Tibial nerve (tissue), 3 donors: ENCODE measurements at regions not wholly inside any gene's neighbourhood (a gene's known extent, or its start where the extent isn't known, plus 50 kb on each side); places are given as distances from the start of the nearest gene placed in this dataset.

Experiments used
- POLR2A ChIP-seq, 2 donors: fragments of 450-650 bp; IDR thresholded peaks; one replicate each; pipeline ENCODE4 v1.6.1; 2017; ENCODE audit warnings: antibody characterized with exemption in 2 of 2, mild to moderate bottlenecking in 2 of 2, moderate library complexity in 2 of 2
- TF ChIP-seq, protein P1 (sequence below), 5 experiments: fragments of 200-600 bp in 3 of 5; fragments of 450-650 bp in 2 of 5; sonication (generic) in 3 of 5; IDR thresholded peaks; one replicate each; pipeline ENCODE4 v1.5.1; 2016 to 2019; ENCODE audit warnings: antibody characterized with exemption in 5 of 5, mild to moderate bottlenecking in 3 of 5, moderate library complexity in 2 of 5

- TF ChIP-seq, protein P1, sequence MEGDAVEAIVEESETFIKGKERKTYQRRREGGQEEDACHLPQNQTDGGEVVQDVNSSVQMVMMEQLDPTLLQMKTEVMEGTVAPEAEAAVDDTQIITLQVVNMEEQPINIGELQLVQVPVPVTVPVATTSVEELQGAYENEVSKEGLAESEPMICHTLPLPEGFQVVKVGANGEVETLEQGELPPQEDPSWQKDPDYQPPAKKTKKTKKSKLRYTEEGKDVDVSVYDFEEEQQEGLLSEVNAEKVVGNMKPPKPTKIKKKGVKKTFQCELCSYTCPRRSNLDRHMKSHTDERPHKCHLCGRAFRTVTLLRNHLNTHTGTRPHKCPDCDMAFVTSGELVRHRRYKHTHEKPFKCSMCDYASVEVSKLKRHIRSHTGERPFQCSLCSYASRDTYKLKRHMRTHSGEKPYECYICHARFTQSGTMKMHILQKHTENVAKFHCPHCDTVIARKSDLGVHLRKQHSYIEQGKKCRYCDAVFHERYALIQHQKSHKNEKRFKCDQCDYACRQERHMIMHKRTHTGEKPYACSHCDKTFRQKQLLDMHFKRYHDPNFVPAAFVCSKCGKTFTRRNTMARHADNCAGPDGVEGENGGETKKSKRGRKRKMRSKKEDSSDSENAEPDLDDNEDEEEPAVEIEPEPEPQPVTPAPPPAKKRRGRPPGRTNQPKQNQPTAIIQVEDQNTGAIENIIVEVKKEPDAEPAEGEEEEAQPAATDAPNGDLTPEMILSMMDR (IDR thresholded peaks at IDR 0.05) = no peak
- no peak for TF ChIP-seq POLR2A (IDR thresholded peaks at IDR 0.05)
Observed at GRCh38 chr1:221558396-221558795, 183.5 kb downstream of the DUSP10 start.
